Natural killer cell (primary cell): ENCODE measurements at regions not wholly inside any gene's neighbourhood (a gene's known extent, or its start where the extent isn't known, plus 50 kb on each side); places are given as distances from the start of the nearest gene placed in this dataset.

ENCODE experiments used
- ATAC-seq, 3 donors: fragments of 150-1000 bp in 2 of 3; fragments of 200-7000 bp in 1 of 3; cut with Tn5 transposase; 1 replicate in 1 of 3; 2 replicates in 2 of 3; pipeline ENCODE4 v1.10.0; 2021; ENCODE audit warnings: mild to moderate bottlenecking in 2 of 3, moderate library complexity in 2 of 3
- DNase-seq, 2 donors: peaks; one replicate each; pipeline versions ENCODE4 v3.0.0 to v3.0.0-alpha.2; 2013 to 2021; ENCODE audit warnings: mixed read lengths in 1 of 2
- H3K27ac ChIP-seq: one replicate; pipeline ENCODE4 v1.5.1; 2013; ENCODE audit warnings: mild to moderate bottlenecking, low read length
- H3K27me3 ChIP-seq: one replicate; pipeline ENCODE4 v1.6.1; 2013; ENCODE audit warnings: low read length; ENCODE audit not compliant: control insufficient read depth, insufficient read depth
- H3K36me3 ChIP-seq: one replicate; pipeline ENCODE4 v1.6.1; 2013; ENCODE audit warnings: low read length; ENCODE audit not compliant: control insufficient read depth, insufficient read depth
- H3K4me1 ChIP-seq: one replicate; pipeline ENCODE4 v1.6.1; 2013; ENCODE audit warnings: low read length; ENCODE audit not compliant: control insufficient read depth, insufficient read depth
- H3K4me3 ChIP-seq: one replicate; pipeline ENCODE4 v1.5.1; 2013; ENCODE audit warnings: low read length
- H3K9me3 ChIP-seq: one replicate; pipeline ENCODE4 v1.6.1; 2013; ENCODE audit warnings: low read length; ENCODE audit not compliant: control insufficient read depth, insufficient read depth
- H3K27ac Mint-ChIP-seq, 2 donors: one replicate each; pipeline ENCODE4 v1.8.0; 2022; ENCODE audit warnings: mild to moderate bottlenecking in 2 of 2, mixed read lengths in 2 of 2, moderate library complexity in 1 of 2
- H3K27me3 Mint-ChIP-seq, 2 donors: one replicate each; pipeline ENCODE4 v1.8.0; 2022; ENCODE audit warnings: low read depth in 2 of 2, mixed read lengths in 2 of 2
- H3K36me3 Mint-ChIP-seq: one replicate; pipeline ENCODE4 v1.8.0; 2022; ENCODE audit warnings: mixed read lengths
- H3K4me1 Mint-ChIP-seq, 2 donors: one replicate each; pipeline ENCODE4 v1.8.0; 2022; ENCODE audit warnings: mixed read lengths in 2 of 2
- H3K4me3 Mint-ChIP-seq: one replicate; pipeline ENCODE4 v1.8.0; 2022; ENCODE audit warnings: mild to moderate bottlenecking, moderate library complexity, mixed read lengths
- H3K9me3 Mint-ChIP-seq, 2 donors: one replicate each; pipeline ENCODE4 v1.8.0; 2022; ENCODE audit warnings: mixed read lengths in 2 of 2
- CTCF ChIP-seq: fragments of 200-600 bp; IDR thresholded peaks from one replicate; pipeline ENCODE4 v1.8.0; 2022; ENCODE audit warnings: antibody characterized with exemption
- WGBS: methylation state at CpG from one replicate; pipeline ENCODE4 v1.1.7; 2013; ENCODE audit warnings: missing lambda C conversion rate; ENCODE audit not compliant: insufficient coverage; 5-methylcytosine and 5-hydroxymethylcytosine counted together
- intact Hi-C: fragments of 100-400 bp; cut with micrococcal nuclease; formaldehyde crosslinking; loops from one replicate; pipeline ENCODE4 v1.14.2; 2022

GRCh38 chr11:119545978-119546915 lies 123.3 kb upstream of the THY1 start:
- Histone ChIP-seq H3K4me1 (no peaks in the 10 kb centered on the region), H3K27ac (no peak overlapping the region), H3K36me3 (no peaks in the 10 kb centered on the region), H3K9me3 (no peaks in the 10 kb centered on the region), H3K4me3 (no peak overlapping the region), H3K27me3 (no peaks in the 10 kb centered on the region)
- H3K4me1 Mint-ChIP-seq, result no peaks in the 10 kb centered on the region
- intact Hi-C loops, result no loop called here
- ATAC-seq, result no peak
- no peak overlapping the region for H3K4me3 Mint-ChIP-seq
- no peak overlapping the region for H3K27ac Mint-ChIP-seq
- H3K36me3 Mint-ChIP-seq, result no peaks in the 10 kb centered on the region
- TF ChIP-seq CTCF, result no peak
- H3K27me3 Mint-ChIP-seq, result peaks cover 2 to 7% of the 10 kb centered on the region in 2 donors
- no peaks in the 10 kb centered on the region for H3K9me3 Mint-ChIP-seq
- no peak for DNase-seq
- WGBS, result 83% methylated on average over 13 of the region's 13 CpGs

GRCh38 chr11:119540370-119541125 lies 117.6 kb upstream of the THY1 start:
- H3K4me1 ChIP-seq, result no peaks in the 10 kb centered on the region
- no peaks in the 10 kb centered on the region for H3K27me3 ChIP-seq
- no peaks in the 10 kb centered on the region for H3K4me1 Mint-ChIP-seq
- WGBS, result 82% methylated on average over 7 of the region's 7 CpGs
- no peak overlapping the region for H3K27ac Mint-ChIP-seq
- H3K4me3 Mint-ChIP-seq, result no peak overlapping the region
- ATAC-seq (no peak), DNase-seq (no peak)
- intact Hi-C loops, result no loop called here
- no peaks in the 10 kb centered on the region for H3K9me3 ChIP-seq
- H3K4me3 ChIP-seq, result no peak overlapping the region
- H3K36me3 Mint-ChIP-seq, result no peaks in the 10 kb centered on the region
- peaks cover 2 to 14% of the 10 kb centered on the region in 2 donors for H3K27me3 Mint-ChIP-seq
- no peaks in the 10 kb centered on the region for H3K36me3 ChIP-seq
- no peak overlapping the region for H3K27ac ChIP-seq
- no peaks in the 10 kb centered on the region for H3K9me3 Mint-ChIP-seq
- no peak for TF ChIP-seq CTCF

GRCh38 chr11:119539583-119539982 lies 116.6 kb upstream of the THY1 start:
- H3K4me1 ChIP-seq, result no peaks in the 10 kb centered on the region

More at GRCh38 chr11:119539583-119539982, 116.6 kb upstream of the THY1 start:
- H3K27me3 Mint-ChIP-seq, result peaks cover 2 to 18% of the 10 kb centered on the region in 2 donors
- H3K36me3 Mint-ChIP-seq, result no peaks in the 10 kb centered on the region
- ATAC-seq (no peak), DNase-seq (no peak)
- H3K27ac Mint-ChIP-seq, result no peak overlapping the region
- H3K27ac ChIP-seq, result no peak overlapping the region
- WGBS, result 96% methylated on average over 4 of the region's 4 CpGs
- H3K4me3 Mint-ChIP-seq, result no peak overlapping the region
- no peak overlapping the region for H3K4me3 ChIP-seq
- no peaks in the 10 kb centered on the region for H3K9me3 Mint-ChIP-seq
- no peaks in the 10 kb centered on the region for H3K27me3 ChIP-seq
- H3K9me3 ChIP-seq, result no peaks in the 10 kb centered on the region
- TF ChIP-seq CTCF, result no peak
- H3K36me3 ChIP-seq, result no peaks in the 10 kb centered on the region
- H3K4me1 Mint-ChIP-seq, result no peaks in the 10 kb centered on the region
- intact Hi-C loops, result no loop called here
